Adrenal gland (tissue), 9 donors: ENCODE measurements at regions not wholly inside any gene's neighbourhood (a gene's known extent, or its start where the extent isn't known, plus 50 kb on each side); places are given as distances from the start of the nearest gene placed in this dataset.

Source experiments
- DNase-seq, 7 donors: peaks; one replicate each; pipeline ENCODE4 v3.0.0-alpha.2; 2019 to 2020
- H3K27ac ChIP-seq, 5 donors: fragments of 200-600 bp; sonication (generic) in 4 of 5; 1 replicate in 3 of 5; 2 replicates in 2 of 5; pipeline versions ENCODE4 v1.5.1 to v1.8.0; 2016 to 2020; ENCODE audit warnings: mild to moderate bottlenecking in 1 of 5
- H3K27me3 ChIP-seq: fragments of 200-600 bp; 2 replicates; pipeline ENCODE4 v1.8.0; 2021
- H3K36me3 ChIP-seq, 2 donors: fragments of 200-600 bp; replicated peaks in 1 of 2; 1 replicate in 1 of 2; 2 replicates in 1 of 2; pipeline versions ENCODE4 v1.5.1 to v1.8.0; 2018 to 2022
- H3K4me1 ChIP-seq, 2 donors: fragments of 200-600 bp; replicated peaks in 1 of 2; 1 replicate in 1 of 2; 2 replicates in 1 of 2; pipeline versions ENCODE4 v1.5.1 to v1.8.0; 2018 to 2021
- H3K4me3 ChIP-seq, 4 donors: fragments of 200-600 bp; sonication (generic) in 3 of 4; one replicate each; pipeline ENCODE4 v1.5.1; 2016 to 2018
- H3K9me3 ChIP-seq, 3 donors: fragments of 200-600 bp; sonication (generic) in 1 of 3; replicated peaks in 1 of 3; 1 replicate in 2 of 3; 2 replicates in 1 of 3; pipeline versions ENCODE4 v1.5.1 to v1.8.0; 2016 to 2021
- POLR2A ChIP-seq, 2 donors: fragments of 450-650 bp; IDR thresholded peaks; one replicate each; pipeline ENCODE4 v1.6.1; 2017; ENCODE audit warnings: antibody characterized with exemption in 2 of 2, mild to moderate bottlenecking in 2 of 2, moderate library complexity in 1 of 2
- WGBS, 4 donors: extraction: QIAGEN DNeasy Blood & Tissue Kit in 2 of 4; methylation state at CpG; one replicate each; pipeline versions ENCODE4 v1.1.5 to v1.1.7; 2013 to 2017; 5-methylcytosine and 5-hydroxymethylcytosine counted together
- intact Hi-C, 2 donors: fragments of 100-400 bp; cut with DNase I; formaldehyde crosslinking; loops; one replicate each; pipeline versions ENCODE4 v1.14.1 to v1.15.0; 2022 to 2023
- TF ChIP-seq, protein P1 (sequence below), 6 experiments: fragments of 450-650 bp in 4 of 6; fragments of 200-600 bp in 2 of 6; sonication (generic) in 1 of 6; IDR thresholded peaks; 1 replicate in 5 of 6; 2 replicates in 1 of 6; pipeline versions ENCODE4 v1.5.1 to v1.8.0; 2016 to 2021; ENCODE audit warnings: antibody characterized with exemption in 6 of 6, mild to moderate bottlenecking in 2 of 6, moderate library complexity in 1 of 6
- donor health status: healthy with polysubstance abuse.
- donor health status: Bipolar disorder and iron deficiency.
- donor health status: DM: yes; HTN: yes; CAD: no.
- donor health status: DM: no; HTN: no; CAD: no.
- donor health status: DM: no; HTN: no; CAD: no.

DNA sequence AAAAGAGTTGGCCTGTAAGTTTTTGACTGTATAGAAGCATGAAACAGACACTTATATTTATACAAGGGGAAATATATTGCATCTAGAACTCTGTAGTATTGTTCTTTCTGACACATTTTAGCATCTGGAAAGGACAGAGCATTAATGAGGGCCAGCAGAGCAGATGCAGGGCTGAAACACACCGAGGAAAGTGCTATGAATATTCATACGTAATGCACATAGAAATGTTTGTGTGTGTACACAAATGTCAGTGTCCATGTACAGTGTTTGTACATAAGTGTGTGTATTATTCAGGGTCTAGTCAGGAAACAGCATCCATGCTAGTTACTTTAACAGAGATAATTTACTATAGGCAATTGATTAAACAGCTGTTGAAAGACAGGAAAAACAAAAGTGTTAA lies 146.5 kb upstream of the DTNBP1 start:
- no peaks in the 10 kb centered on the region for H3K9me3 ChIP-seq
- no peaks in the 10 kb centered on the region for H3K4me1 ChIP-seq
- DNase-seq = no peak
- TF ChIP-seq, protein P1, sequence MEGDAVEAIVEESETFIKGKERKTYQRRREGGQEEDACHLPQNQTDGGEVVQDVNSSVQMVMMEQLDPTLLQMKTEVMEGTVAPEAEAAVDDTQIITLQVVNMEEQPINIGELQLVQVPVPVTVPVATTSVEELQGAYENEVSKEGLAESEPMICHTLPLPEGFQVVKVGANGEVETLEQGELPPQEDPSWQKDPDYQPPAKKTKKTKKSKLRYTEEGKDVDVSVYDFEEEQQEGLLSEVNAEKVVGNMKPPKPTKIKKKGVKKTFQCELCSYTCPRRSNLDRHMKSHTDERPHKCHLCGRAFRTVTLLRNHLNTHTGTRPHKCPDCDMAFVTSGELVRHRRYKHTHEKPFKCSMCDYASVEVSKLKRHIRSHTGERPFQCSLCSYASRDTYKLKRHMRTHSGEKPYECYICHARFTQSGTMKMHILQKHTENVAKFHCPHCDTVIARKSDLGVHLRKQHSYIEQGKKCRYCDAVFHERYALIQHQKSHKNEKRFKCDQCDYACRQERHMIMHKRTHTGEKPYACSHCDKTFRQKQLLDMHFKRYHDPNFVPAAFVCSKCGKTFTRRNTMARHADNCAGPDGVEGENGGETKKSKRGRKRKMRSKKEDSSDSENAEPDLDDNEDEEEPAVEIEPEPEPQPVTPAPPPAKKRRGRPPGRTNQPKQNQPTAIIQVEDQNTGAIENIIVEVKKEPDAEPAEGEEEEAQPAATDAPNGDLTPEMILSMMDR (IDR thresholded peaks at IDR 0.05) = no peak
- TF ChIP-seq POLR2A (IDR thresholded peaks at IDR 0.05) = no peak
- no peaks in the 10 kb centered on the region for H3K36me3 ChIP-seq
- no peak overlapping the region for H3K27ac ChIP-seq
- WGBS, 4 donors = 89 to 97% (median 92%) methylated on average over 2 of the region's 2 CpGs
- intact Hi-C loops = no loop called here
- H3K27me3 ChIP-seq = no peaks in the 10 kb centered on the region
- H3K4me3 ChIP-seq = no peak overlapping the region

DNA sequence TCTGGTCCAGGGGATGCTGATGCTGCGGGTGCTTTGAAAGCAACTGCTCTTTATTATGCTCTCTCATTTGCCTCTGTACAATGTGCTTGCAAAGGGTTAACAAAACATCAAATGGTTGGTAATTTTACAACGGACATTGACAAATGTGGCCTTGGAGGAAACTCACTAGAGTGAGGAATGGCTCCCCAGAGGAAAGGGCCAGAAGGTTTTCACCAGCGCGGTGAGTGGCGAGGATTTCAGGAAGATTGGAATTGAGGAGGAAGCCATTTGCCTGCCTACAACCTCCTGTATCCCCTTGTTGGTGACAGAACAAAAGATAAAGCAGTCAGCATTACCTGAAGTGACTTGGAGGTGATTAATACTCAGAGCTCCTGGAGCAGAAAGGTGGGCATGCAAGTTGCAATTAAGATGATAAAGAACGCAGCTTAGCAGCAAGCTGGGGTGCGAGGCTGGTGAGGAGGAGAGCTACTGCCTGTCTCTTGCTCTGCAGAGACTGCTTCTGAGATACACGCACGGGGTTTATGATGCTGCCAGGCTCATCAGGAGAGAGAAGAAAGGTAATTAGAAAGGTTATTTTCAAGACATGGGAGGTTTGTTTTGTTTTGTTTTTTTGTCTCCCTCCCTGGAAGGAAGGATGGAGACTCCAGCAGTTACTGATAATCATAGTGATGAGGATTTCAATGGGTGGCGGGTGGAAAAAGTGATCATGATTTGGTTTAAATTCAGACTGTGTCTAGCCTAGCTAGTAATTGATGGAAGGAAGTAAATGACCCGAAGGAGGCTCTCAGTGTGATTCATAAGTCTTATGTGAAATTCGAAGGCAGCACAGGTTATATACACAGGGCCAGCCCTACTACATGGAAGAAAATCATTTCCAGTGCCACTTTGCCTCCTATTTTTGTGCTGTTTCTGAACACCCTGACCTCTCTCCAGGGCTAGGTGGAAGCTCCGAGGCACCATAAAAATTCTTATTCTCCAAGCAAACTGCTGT lies 141.6 kb upstream of the DTNBP1 start:
- no peak overlapping the region for H3K27ac ChIP-seq
- TF ChIP-seq POLR2A (IDR thresholded peaks at IDR 0.05) = no peak
- TF ChIP-seq, protein P1 (IDR thresholded peaks at IDR 0.05) = no peak
- DNase-seq = no peak
- 41 to 51% (median 48%) methylated on average over 13 of the region's 13 CpGs for WGBS, 4 donors
- no peaks in the 10 kb centered on the region for H3K9me3 ChIP-seq
- H3K36me3 ChIP-seq = no peaks in the 10 kb centered on the region
- no peaks in the 10 kb centered on the region for H3K4me1 ChIP-seq
- no peak overlapping the region for H3K4me3 ChIP-seq
- intact Hi-C loops = no loop called here
- no peaks in the 10 kb centered on the region for H3K27me3 ChIP-seq

DNA sequence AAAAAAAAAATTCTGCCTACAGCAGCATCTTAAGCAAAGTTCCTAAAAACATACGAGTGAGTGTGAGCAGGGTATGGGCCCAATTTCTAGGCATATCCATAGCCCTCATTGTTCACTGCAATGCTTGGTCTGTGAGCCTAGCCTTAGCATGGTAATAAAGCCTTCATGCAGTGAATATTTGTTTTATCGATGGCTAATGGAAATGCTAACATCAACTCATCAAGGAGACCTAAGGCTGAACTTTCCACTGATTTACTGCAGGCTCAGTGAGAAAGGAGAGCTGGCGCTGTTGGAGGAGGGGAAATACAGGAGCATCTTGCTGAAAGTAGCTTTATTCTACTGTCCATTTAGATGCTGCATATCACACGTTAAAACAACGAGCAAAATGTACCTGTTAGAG lies 139.6 kb upstream of the DTNBP1 start:
- intact Hi-C loops = no loop called here
- no peak for DNase-seq
- Histone ChIP-seq H3K4me3 (no peak overlapping the region), H3K27me3 (no peaks in the 10 kb centered on the region), H3K4me1 (no peaks in the 10 kb centered on the region), H3K9me3 (no peaks in the 10 kb centered on the region), H3K36me3 (no peaks in the 10 kb centered on the region), H3K27ac (no peak overlapping the region)
- 68 to 71% (median 71%) methylated on average over 5 of the region's 5 CpGs for WGBS, 4 donors
- TF ChIP-seq, protein P1 (IDR thresholded peaks at IDR 0.05) = no peak
- TF ChIP-seq POLR2A (IDR thresholded peaks at IDR 0.05) = no peak

DNA sequence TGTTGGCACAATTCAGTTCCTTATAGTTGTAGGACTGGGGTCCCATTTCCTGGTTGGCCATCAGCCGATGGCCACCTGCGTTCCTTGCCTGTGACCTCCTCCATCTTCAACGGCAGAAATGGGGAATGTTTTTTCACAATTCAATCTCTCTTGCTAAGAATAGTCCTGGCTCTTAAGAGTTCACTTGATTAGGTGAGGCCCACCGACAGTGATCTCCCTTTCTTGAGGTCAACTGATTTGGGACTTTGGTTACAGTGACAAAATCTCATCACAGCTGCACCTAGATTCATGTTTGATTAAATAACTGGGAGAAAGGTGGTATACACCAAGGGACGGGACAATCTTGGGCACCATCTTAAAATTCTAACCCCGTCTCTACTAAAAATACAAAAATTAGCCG lies 139.1 kb upstream of the DTNBP1 start:
- intact Hi-C loops = no loop called here
- 91 to 96% (median 93%) methylated on average over 7 of the region's 7 CpGs for WGBS, 4 donors
- no peak overlapping the region for H3K4me3 ChIP-seq
- no peaks in the 10 kb centered on the region for H3K27me3 ChIP-seq
- DNase-seq = no peak
- H3K27ac ChIP-seq = no peak overlapping the region
- no peak for TF ChIP-seq POLR2A (IDR thresholded peaks at IDR 0.05)
- TF ChIP-seq, protein P1 (IDR thresholded peaks at IDR 0.05) = no peak
- H3K9me3 ChIP-seq = no peaks in the 10 kb centered on the region
- no peaks in the 10 kb centered on the region for H3K4me1 ChIP-seq
- no peaks in the 10 kb centered on the region for H3K36me3 ChIP-seq
